Adrenal gland (tissue), 9 donors: ENCODE measurements at regions not wholly inside any gene's neighbourhood (a gene's known extent, or its start where the extent isn't known, plus 50 kb on each side); places are given as distances from the start of the nearest gene placed in this dataset.

ENCODE experiments used
- DNase-seq, 7 donors: peaks; one replicate each; pipeline ENCODE4 v3.0.0-alpha.2; 2019 to 2020
- H3K27ac ChIP-seq, 5 donors: fragments of 200-600 bp; sonication (generic) in 4 of 5; 1 replicate in 3 of 5; 2 replicates in 2 of 5; pipeline versions ENCODE4 v1.5.1 to v1.8.0; 2016 to 2020; ENCODE audit warnings: mild to moderate bottlenecking in 1 of 5
- H3K27me3 ChIP-seq: fragments of 200-600 bp; 2 replicates; pipeline ENCODE4 v1.8.0; 2021
- H3K36me3 ChIP-seq, 2 donors: fragments of 200-600 bp; replicated peaks in 1 of 2; 1 replicate in 1 of 2; 2 replicates in 1 of 2; pipeline versions ENCODE4 v1.5.1 to v1.8.0; 2018 to 2022
- H3K4me1 ChIP-seq, 2 donors: fragments of 200-600 bp; replicated peaks in 1 of 2; 1 replicate in 1 of 2; 2 replicates in 1 of 2; pipeline versions ENCODE4 v1.5.1 to v1.8.0; 2018 to 2021
- H3K4me3 ChIP-seq, 4 donors: fragments of 200-600 bp; sonication (generic) in 3 of 4; one replicate each; pipeline ENCODE4 v1.5.1; 2016 to 2018
- H3K9me3 ChIP-seq, 3 donors: fragments of 200-600 bp; sonication (generic) in 1 of 3; replicated peaks in 1 of 3; 1 replicate in 2 of 3; 2 replicates in 1 of 3; pipeline versions ENCODE4 v1.5.1 to v1.8.0; 2016 to 2021
- POLR2A ChIP-seq, 2 donors: fragments of 450-650 bp; IDR thresholded peaks; one replicate each; pipeline ENCODE4 v1.6.1; 2017; ENCODE audit warnings: antibody characterized with exemption in 2 of 2, mild to moderate bottlenecking in 2 of 2, moderate library complexity in 1 of 2
- WGBS, 4 donors: extraction: QIAGEN DNeasy Blood & Tissue Kit in 2 of 4; methylation state at CpG; one replicate each; pipeline versions ENCODE4 v1.1.5 to v1.1.7; 2013 to 2017; 5-methylcytosine and 5-hydroxymethylcytosine counted together
- intact Hi-C, 2 donors: fragments of 100-400 bp; cut with DNase I; formaldehyde crosslinking; loops; one replicate each; pipeline versions ENCODE4 v1.14.1 to v1.15.0; 2022 to 2023
- TF ChIP-seq, protein P1 (sequence below), 6 experiments: fragments of 450-650 bp in 4 of 6; fragments of 200-600 bp in 2 of 6; sonication (generic) in 1 of 6; IDR thresholded peaks; 1 replicate in 5 of 6; 2 replicates in 1 of 6; pipeline versions ENCODE4 v1.5.1 to v1.8.0; 2016 to 2021; ENCODE audit warnings: antibody characterized with exemption in 6 of 6, mild to moderate bottlenecking in 2 of 6, moderate library complexity in 1 of 6
- donor health status: healthy with polysubstance abuse.
- donor health status: Bipolar disorder and iron deficiency.
- donor health status: DM: yes; HTN: yes; CAD: no.
- donor health status: DM: no; HTN: no; CAD: no.
- donor health status: DM: no; HTN: no; CAD: no.

DNA sequence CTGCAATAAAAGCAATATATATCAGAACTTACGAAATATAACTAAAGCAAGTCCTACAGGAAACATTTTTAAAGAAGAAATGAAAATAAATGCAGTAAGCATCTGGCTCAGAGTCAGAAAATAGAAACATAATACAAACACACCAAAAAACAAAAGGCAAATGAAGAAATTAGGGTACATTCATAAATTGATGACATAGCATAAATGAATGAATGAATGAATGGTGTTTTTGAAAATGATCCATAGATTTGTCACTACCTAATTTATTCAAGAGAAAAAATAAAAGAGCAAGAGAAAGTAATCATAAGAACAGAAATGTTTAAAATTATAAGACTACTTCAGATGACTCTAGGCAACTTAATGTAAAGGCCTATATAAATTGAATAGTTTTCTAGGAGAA is 226.1 kb upstream of the CDH20 start:
- WGBS, 4 donors, result 59 to 86% (median 75%) methylated on average over 1 of the region's 1 CpG
- intact Hi-C loops, result no loop called here

GRCh38 chr18:61108706-61109105 is 224.5 kb upstream of the CDH20 start:
- Histone ChIP-seq H3K36me3 (no peaks in the 10 kb centered on the region), H3K27me3 (no peaks in the 10 kb centered on the region), H3K9me3 (peaks cover 0 to 4% (median 0%) of the 10 kb centered on the region in 3 donors), H3K4me1 (no peaks in the 10 kb centered on the region), H3K4me3 (no peak overlapping the region), H3K27ac (no peak overlapping the region)
- TF ChIP-seq, protein P1, sequence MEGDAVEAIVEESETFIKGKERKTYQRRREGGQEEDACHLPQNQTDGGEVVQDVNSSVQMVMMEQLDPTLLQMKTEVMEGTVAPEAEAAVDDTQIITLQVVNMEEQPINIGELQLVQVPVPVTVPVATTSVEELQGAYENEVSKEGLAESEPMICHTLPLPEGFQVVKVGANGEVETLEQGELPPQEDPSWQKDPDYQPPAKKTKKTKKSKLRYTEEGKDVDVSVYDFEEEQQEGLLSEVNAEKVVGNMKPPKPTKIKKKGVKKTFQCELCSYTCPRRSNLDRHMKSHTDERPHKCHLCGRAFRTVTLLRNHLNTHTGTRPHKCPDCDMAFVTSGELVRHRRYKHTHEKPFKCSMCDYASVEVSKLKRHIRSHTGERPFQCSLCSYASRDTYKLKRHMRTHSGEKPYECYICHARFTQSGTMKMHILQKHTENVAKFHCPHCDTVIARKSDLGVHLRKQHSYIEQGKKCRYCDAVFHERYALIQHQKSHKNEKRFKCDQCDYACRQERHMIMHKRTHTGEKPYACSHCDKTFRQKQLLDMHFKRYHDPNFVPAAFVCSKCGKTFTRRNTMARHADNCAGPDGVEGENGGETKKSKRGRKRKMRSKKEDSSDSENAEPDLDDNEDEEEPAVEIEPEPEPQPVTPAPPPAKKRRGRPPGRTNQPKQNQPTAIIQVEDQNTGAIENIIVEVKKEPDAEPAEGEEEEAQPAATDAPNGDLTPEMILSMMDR (IDR thresholded peaks at IDR 0.05), result no peak
- no peak for TF ChIP-seq POLR2A (IDR thresholded peaks at IDR 0.05)
- intact Hi-C loops, result no loop called here
- DNase-seq, result no peak

More for the DNA sequence above, 226.1 kb upstream of the CDH20 start:
- H3K36me3 ChIP-seq, result no peaks in the 10 kb centered on the region
- H3K9me3 ChIP-seq, result peaks cover 0 to 4% (median 0%) of the 10 kb centered on the region in 3 donors
- no peak for DNase-seq
- TF ChIP-seq, protein P1 (IDR thresholded peaks at IDR 0.05), result no peak
- TF ChIP-seq POLR2A (IDR thresholded peaks at IDR 0.05), result no peak
- H3K4me1 ChIP-seq, result no peaks in the 10 kb centered on the region
- H3K27ac ChIP-seq, result no peak overlapping the region
- no peak overlapping the region for H3K4me3 ChIP-seq
- no peaks in the 10 kb centered on the region for H3K27me3 ChIP-seq

GRCh38 chr18:61123309-61123708 is 209.9 kb upstream of the CDH20 start:
- no peak for DNase-seq
- H3K27ac ChIP-seq, result no peak overlapping the region
- no peaks in the 10 kb centered on the region for H3K36me3 ChIP-seq
- intact Hi-C loops, result no loop called here
- H3K4me1 ChIP-seq, result no peaks in the 10 kb centered on the region
- no peaks in the 10 kb centered on the region for H3K9me3 ChIP-seq
- peaks cover 3% of the 10 kb centered on the region for H3K27me3 ChIP-seq
- WGBS, 4 donors, result 78 to 90% (median 84%) methylated on average over 2 of the region's 2 CpGs
- H3K4me3 ChIP-seq, result no peak overlapping the region
- no peak for TF ChIP-seq POLR2A (IDR thresholded peaks at IDR 0.05)
- TF ChIP-seq, protein P1 (IDR thresholded peaks at IDR 0.05), result no peak

- Histone ChIP-seq H3K4me1 (no peaks in the 10 kb centered on the region), H3K27me3 (peaks cover 2% of the 10 kb centered on the region), H3K27ac (no peak overlapping the region), H3K4me3 (no peak overlapping the region), H3K36me3 (no peaks in the 10 kb centered on the region), H3K9me3 (no peaks in the 10 kb centered on the region)
- no peak for DNase-seq
- TF ChIP-seq, protein P1 (IDR thresholded peaks at IDR 0.05), result no peak
- no peak for TF ChIP-seq POLR2A (IDR thresholded peaks at IDR 0.05)
- intact Hi-C loops, result no loop called here
- 42 to 50% (median 49%) methylated on average over 6 of the region's 6 CpGs for whole genome bisulfite sequencing, 4 donors
These were observed 205.3 kb upstream of the CDH20 start for GRCh38 chr18:61127714-61128467.
